Liver (tissue), 3 donors: ENCODE measurements at regions not wholly inside any gene's neighbourhood (a gene's known extent, or its start where the extent isn't known, plus 50 kb on each side); places are given as distances from the start of the nearest gene placed in this dataset.

Experiments used
- FOXA1 ChIP-seq: IDR thresholded peaks from 2 replicates; pipeline ENCODE4 v1.6.1; 2016; ENCODE audit warnings: antibody characterized with exemption
- HNF4G ChIP-seq: IDR thresholded peaks from 2 replicates; pipeline ENCODE4 v1.6.1; 2016; ENCODE audit warnings: antibody characterized with exemption
- JUND ChIP-seq, 2 donors: IDR thresholded peaks; 2 replicates each; pipeline ENCODE4 v1.6.1; 2016; ENCODE audit warnings: antibody characterized with exemption in 2 of 2
- RXRA ChIP-seq, 2 donors: IDR thresholded peaks; 2 replicates each; pipeline ENCODE4 v1.6.1; 2017 to 2018; ENCODE audit warnings: antibody characterized with exemption in 2 of 2, mild to moderate bottlenecking in 1 of 2
- YY1 ChIP-seq: IDR thresholded peaks from 2 replicates; pipeline ENCODE4 v1.6.1; 2016; ENCODE audit warnings: antibody characterized with exemption, mild to moderate bottlenecking
- TF ChIP-seq, protein P1 (sequence below): fragments of 150-350 bp; IDR thresholded peaks from 2 replicates; pipeline ENCODE4 v1.5.1; 2017; ENCODE audit warnings: improper control_type of control experiment, low read depth, low read length; ENCODE audit not compliant: missing input control
- TF ChIP-seq, protein P2 (sequence below): IDR thresholded peaks from 2 replicates; pipeline ENCODE4 v1.6.1; 2016; ENCODE audit warnings: antibody characterized with exemption, mild to moderate bottlenecking
- TF ChIP-seq, protein P3 (sequence below): IDR thresholded peaks from 2 replicates; pipeline ENCODE4 v1.6.1; 2016; ENCODE audit warnings: antibody characterized with exemption
- donor health status: healthy.
- donor health status: healthy.

DNA sequence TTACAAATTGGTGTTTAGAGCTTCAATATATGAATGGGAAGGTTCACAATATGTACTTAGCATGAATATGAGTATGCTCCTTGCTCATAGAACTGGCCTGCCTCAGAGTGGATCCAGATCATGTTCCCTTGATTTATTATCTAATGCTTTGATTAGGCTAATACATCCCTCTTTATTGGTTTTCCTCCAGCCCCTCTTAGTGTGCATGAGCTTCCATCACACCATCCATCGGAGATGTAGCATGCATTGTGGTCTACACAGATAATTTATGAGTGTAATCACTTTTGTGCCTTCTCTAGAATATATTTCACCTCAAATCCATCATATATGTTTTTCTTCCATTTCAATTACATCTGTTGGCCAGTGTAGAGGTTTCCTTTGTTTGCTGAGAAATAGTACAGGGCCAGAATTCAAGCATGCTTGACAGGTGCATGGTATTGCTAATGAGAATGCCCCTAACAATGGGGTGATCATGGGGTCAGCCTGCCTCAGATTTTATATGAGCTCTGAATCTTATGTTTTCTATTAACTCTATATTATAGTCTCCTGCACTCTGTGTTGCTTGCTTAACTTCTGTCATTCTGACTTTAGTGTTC is 786.4 kb upstream of the ARPP21 start:
- TF ChIP-seq, protein P1, sequence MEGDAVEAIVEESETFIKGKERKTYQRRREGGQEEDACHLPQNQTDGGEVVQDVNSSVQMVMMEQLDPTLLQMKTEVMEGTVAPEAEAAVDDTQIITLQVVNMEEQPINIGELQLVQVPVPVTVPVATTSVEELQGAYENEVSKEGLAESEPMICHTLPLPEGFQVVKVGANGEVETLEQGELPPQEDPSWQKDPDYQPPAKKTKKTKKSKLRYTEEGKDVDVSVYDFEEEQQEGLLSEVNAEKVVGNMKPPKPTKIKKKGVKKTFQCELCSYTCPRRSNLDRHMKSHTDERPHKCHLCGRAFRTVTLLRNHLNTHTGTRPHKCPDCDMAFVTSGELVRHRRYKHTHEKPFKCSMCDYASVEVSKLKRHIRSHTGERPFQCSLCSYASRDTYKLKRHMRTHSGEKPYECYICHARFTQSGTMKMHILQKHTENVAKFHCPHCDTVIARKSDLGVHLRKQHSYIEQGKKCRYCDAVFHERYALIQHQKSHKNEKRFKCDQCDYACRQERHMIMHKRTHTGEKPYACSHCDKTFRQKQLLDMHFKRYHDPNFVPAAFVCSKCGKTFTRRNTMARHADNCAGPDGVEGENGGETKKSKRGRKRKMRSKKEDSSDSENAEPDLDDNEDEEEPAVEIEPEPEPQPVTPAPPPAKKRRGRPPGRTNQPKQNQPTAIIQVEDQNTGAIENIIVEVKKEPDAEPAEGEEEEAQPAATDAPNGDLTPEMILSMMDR, result no peak
- TF ChIP-seq, protein P2, sequence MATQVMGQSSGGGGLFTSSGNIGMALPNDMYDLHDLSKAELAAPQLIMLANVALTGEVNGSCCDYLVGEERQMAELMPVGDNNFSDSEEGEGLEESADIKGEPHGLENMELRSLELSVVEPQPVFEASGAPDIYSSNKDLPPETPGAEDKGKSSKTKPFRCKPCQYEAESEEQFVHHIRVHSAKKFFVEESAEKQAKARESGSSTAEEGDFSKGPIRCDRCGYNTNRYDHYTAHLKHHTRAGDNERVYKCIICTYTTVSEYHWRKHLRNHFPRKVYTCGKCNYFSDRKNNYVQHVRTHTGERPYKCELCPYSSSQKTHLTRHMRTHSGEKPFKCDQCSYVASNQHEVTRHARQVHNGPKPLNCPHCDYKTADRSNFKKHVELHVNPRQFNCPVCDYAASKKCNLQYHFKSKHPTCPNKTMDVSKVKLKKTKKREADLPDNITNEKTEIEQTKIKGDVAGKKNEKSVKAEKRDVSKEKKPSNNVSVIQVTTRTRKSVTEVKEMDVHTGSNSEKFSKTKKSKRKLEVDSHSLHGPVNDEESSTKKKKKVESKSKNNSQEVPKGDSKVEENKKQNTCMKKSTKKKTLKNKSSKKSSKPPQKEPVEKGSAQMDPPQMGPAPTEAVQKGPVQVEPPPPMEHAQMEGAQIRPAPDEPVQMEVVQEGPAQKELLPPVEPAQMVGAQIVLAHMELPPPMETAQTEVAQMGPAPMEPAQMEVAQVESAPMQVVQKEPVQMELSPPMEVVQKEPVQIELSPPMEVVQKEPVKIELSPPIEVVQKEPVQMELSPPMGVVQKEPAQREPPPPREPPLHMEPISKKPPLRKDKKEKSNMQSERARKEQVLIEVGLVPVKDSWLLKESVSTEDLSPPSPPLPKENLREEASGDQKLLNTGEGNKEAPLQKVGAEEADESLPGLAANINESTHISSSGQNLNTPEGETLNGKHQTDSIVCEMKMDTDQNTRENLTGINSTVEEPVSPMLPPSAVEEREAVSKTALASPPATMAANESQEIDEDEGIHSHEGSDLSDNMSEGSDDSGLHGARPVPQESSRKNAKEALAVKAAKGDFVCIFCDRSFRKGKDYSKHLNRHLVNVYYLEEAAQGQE, result no peak
- TF ChIP-seq FOXA1, result no peak
- TF ChIP-seq RXRA (IDR thresholded peaks at IDR 0.05), result no peak
- TF ChIP-seq, protein P3, sequence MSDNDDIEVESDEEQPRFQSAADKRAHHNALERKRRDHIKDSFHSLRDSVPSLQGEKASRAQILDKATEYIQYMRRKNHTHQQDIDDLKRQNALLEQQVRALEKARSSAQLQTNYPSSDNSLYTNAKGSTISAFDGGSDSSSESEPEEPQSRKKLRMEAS, result no peak
- TF ChIP-seq JUND (IDR thresholded peaks at IDR 0.05), result no peak
- no peak for TF ChIP-seq HNF4G
- TF ChIP-seq YY1, result no peak
